HEK293T (cell line): ENCODE measurements at regions not wholly inside any gene's neighbourhood (a gene's known extent, or its start where the extent isn't known, plus 50 kb on each side); places are given as distances from the start of the nearest gene placed in this dataset.

ENCODE experiments used
- CTBP1 ChIP-seq: fragments of 450-650 bp; IDR thresholded peaks from 2 replicates; pipeline ENCODE4 v1.6.1; 2016; ENCODE audit warnings: borderline replicate concordance
- ELF4 ChIP-seq: fragments of 450-650 bp; IDR thresholded peaks from 2 replicates; pipeline ENCODE4 v1.6.1; 2017; ENCODE audit warnings: antibody characterized with exemption
- FOXK2 ChIP-seq: fragments of 450-650 bp; IDR thresholded peaks from 2 replicates; pipeline ENCODE4 v1.6.1; 2016; ENCODE audit warnings: mild to moderate bottlenecking
- FOXM1 ChIP-seq: fragments of 450-650 bp; IDR thresholded peaks from 2 replicates; pipeline ENCODE4 v1.6.1; 2017; ENCODE audit warnings: mild to moderate bottlenecking, borderline replicate concordance
- SP1 ChIP-seq: fragments of 450-650 bp; IDR thresholded peaks from 2 replicates; pipeline ENCODE4 v1.6.1; 2017
- ZNF384 ChIP-seq: fragments of 450-650 bp; IDR thresholded peaks from 2 replicates; pipeline ENCODE4 v1.6.1; 2016

- no peak for TF ChIP-seq FOXM1
- no peak for TF ChIP-seq SP1
- TF ChIP-seq FOXK2, result no peak
- no peak for TF ChIP-seq ZNF384
- no peak for TF ChIP-seq ELF4
- no peak for TF ChIP-seq CTBP1
These were observed 423.3 kb downstream of the EFNB2 start for GRCh38 chr13:106112191-106112590.
